Stimulated activated CD4-positive, alpha-beta T cell treated with anti-CD3 and anti-CD28 coated beads, Interleukin-4, amount 100 ng/mL, for 4 hours (primary cell): ENCODE measurements at regions not wholly inside any gene's neighbourhood (a gene's known extent, or its start where the extent isn't known, plus 50 kb on each side); places are given as distances from the start of the nearest gene placed in this dataset.
"Not testable (repeated sequence)": the region's sequence is repeated elsewhere in the genome, so short reads cannot be mapped to it uniquely, and the experiment has no call there.

Experiments used
- DNase-seq, 2 experiments: peaks; one replicate each; pipeline ENCODE4 v3.0.0-alpha.2; 2020

DNA sequence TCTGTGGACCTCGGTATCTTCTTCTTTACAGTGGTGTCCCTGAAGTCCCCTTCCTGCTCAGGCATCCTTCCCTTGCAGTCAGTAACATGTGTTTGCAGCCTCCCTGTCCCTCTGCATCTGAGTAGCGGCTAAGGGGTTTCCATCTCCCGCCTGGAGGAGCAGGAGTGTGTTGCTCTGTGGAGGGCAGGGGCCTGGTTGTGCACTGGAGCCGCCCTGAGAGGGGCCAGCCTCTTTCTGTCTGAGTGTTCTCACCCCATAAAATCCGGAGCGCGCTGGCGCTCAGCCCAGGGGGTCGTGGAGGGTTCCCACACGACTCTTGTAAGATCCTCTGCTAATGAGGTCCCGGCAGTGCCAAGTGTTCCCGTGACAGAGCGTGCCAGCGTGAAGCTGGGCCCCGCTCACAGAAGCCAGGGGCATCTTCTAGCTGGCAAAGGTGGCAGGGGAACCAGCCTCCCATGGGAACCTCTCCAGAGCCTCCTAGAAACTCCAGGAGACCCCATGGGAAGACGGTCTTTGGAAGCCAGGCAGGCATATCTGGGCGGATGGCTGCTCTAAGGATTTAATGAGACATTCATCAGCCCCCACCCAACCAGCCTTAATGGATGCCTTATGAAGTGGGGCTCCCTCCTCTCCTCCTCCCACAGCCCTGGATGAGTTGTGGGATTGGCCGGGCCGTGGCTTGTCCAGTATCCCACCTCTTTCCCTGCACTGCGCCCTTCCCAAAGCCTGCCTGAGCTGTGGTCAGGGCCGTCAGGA is 91.4 kb upstream of the GSE1 start:
- no peak for DNase-seq

GRCh38 chr16:85522308-85522841 is 90.7 kb upstream of the GSE1 start:
- DNase-seq: no peak

DNA sequence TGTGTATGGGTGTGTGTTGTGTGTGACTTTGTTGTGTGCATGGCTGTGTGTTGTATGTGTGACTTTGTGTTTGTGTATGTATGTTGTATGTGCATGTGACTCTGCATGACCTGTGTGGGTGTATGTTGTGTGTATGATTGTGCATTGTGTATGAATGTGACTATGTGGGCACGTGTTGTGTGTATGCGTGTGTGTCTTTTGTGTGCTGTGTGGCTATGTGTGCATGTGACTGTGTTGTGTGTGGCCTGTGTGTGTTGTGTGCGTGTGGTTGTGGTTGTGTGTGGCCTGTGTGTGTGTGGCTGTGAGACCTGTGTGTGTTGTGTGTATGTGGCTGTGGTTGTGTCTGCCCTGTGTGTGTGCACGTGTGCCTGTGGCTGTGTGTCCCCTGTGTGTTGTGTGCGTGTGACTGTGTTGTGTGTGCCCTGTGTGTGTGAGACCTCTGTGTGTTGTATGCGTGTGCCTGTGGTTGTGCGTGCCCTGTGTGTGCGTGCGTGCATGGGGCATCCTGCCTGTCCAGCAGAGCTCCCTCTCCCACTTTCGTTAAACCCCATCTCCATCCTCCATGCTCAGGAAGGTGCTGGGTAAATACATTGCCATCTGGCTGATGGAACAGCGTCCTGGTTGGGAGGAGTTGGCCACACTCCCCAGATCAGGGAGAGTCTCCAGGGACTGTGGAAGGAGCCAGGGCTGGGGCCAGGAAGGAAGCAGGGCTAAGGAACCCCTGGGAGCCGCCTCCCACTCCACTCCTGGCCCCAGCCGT is 90.1 kb upstream of the GSE1 start:
- no peak for DNase-seq

GRCh38 chr16:85523602-85524364 is 89.3 kb upstream of the GSE1 start:
- DNase-seq: no peak

GRCh38 chr16:85524365-85524629 is 88.8 kb upstream of the GSE1 start:
- DNase-seq: no peak

DNA sequence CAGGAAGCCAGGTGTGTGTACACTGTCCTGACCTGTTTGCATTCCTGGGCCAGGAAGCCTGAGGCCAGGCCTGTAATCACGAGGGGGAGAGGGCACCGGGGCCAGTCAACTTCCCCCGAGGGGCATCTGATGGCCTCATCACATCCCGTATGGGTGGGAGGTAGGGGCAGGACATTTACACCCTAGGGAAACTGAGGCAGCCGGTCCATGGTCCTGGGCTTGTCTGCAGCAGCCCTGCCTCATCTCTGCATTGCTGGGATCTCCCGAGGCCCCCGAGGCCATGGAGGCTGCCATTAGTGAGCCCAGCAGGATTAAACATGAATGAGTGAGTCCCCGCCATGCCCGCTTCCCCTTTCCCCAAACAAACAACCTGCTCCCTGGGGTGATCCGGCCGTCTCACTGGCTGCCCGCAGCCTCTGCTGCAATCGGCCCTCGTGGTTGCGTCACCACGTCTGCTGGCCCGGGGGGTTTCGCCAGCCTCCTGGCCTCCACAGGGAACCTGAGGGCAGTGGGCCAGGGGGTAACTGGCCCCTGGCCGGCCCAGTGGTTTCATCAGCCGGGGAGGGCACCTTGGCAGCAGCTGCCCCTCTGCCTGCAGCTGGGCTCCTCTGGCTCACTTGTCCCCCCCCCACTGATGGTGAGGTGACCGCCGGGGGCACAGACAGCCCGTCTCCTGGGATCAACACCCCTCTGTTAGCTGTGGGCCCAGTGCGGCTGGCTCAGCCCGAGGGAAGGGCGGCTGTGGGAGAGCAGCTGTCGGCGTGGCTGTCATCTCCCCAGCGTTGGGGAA is 88.3 kb upstream of the GSE1 start:
- no peak for DNase-seq

DNA sequence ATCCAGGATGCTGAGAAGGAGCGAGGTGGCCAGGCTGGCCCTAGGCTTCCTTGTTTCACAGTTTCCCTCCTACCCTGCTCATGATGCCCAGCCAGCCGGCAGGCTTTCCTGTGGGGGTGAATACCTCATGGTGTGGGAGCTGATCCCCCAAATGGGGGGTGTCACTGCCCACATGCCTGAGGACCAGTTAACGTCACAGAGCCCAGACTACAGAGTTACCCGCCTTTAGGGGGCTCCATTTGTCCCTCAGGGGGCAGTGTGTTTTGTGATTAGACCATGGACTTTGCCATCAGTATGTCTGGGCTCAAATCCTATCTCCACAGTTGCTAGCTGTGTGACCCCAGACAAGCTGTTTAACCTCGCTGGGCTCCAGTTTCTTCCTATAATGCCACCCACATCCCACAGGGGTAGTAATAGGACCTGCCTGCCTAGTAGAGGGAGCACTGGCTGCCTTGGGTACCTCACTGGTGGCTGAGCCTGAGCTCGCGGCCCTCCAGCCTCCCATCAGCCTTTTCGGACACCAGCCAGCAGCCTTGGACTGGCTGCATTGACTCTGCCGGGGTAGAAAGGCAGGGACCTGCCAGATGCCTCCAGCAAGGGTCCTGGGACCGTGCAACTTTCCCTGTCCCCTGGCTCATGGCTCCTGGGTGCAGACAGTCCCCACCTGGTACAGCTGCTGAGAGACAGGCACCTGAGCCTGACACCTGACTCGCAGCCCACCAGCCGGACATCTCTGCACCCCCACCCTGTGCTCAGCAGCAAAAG is 87.5 kb upstream of the GSE1 start:
- DNase-seq: no peak

GRCh38 chr16:85526185-85526974 is 86.7 kb upstream of the GSE1 start:
- no peak for DNase-seq

DNA sequence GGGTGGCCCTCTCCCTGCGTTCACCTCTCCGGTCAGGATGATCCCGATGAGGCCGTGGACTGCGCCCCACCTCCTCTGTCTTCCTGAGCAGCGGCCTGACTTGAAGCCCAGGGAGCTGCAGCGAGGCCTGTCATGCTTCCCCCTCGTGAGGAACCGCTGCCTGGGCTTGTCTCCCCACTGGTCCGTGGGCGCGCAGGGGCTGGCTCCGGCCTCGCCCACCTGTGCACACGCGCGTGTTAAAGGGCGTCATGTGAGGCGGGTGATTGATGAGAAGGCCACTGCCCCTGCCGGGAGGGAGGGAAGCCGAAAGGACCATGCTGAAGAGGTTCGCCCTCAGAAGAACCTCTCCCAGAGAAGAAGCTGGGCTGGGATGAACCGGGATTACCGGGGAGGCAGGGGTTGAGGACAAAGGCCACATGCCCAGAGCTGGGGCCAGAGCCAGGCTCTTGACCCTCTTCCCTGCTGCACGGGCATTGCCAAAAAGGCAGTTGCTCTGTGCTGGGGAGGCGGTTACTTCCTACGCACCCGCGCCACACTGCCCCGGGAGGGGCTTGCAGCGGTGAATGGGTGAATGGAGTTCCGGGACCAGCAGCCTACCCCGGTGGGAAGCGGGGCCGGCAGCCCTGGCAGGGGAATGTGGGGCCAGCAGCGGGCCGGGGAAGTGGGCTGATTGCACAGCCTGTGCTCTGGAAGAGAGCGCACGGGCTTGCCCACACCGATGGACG is 85.9 kb upstream of the GSE1 start:
- no peak for DNase-seq

DNA sequence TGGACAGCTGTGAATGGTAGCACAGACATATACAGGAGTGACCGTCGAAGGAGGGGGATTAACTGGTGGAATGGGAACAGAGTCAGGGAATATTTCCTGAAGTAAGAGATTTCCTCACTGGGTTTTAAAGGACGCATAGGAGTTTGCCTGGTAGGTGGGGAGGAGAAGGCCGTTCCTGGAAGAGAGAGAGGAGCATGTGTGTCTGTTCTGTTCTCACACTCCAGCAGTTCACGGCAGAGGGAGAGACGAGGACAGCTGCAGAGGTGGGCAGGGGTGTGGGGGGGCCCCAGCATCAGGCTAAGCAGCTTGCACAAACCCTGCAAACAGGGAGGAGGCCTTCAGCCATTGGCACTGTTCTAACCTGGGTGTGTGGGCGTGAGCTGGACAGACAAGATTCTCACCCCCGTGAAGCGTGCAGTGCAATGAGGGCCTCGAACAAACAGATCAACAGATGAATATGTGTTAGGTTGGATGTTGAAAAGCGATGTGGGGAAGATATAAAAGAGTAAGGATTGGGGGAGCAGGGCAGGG is 85.3 kb upstream of the GSE1 start:
- no peak for DNase-seq

DNA sequence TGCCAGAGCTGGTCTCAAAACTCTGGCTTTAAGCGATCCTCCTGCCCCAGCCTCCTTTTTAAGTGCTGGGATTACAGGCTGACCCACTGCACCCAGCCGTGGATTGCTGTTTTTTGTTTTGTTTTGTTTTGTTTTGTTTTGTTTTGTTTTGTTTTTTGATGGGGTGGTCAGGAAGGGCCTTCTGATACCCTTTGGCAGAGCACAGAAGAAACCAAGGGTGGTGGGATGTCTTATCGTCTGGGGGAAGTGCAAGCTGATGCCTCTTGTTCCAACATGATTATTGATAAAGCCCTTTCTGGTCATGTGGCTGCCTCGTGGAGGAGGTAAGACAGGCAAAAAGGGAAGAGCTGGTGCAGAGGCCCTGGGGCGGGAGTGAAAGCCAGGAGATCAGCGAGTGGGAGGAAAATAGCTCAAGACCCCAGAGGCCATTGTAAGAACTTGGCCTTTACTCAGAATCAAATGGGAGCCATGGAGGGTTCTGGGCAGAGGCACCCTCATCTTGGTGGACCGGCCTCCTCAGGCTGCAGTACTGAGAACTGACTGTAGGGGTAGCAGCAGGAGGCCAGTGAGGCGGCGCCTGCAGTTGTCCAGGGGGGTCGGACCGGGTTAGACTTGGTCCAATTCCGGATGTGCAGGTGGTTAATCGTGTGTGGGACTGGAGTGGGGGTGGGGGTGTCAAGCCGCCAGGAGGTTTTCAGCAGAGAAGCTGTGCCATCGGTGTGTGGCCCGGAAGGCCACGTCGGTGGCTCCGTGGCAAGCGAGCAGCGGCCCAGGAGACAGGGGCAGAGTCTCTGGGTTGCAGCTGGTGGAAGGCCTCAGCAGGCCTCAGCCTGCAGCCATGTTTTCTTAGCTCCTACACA is 84.4 kb upstream of the GSE1 start:
- DNase-seq: peak in 1 of 2 experiments; percentile 9

DNA sequence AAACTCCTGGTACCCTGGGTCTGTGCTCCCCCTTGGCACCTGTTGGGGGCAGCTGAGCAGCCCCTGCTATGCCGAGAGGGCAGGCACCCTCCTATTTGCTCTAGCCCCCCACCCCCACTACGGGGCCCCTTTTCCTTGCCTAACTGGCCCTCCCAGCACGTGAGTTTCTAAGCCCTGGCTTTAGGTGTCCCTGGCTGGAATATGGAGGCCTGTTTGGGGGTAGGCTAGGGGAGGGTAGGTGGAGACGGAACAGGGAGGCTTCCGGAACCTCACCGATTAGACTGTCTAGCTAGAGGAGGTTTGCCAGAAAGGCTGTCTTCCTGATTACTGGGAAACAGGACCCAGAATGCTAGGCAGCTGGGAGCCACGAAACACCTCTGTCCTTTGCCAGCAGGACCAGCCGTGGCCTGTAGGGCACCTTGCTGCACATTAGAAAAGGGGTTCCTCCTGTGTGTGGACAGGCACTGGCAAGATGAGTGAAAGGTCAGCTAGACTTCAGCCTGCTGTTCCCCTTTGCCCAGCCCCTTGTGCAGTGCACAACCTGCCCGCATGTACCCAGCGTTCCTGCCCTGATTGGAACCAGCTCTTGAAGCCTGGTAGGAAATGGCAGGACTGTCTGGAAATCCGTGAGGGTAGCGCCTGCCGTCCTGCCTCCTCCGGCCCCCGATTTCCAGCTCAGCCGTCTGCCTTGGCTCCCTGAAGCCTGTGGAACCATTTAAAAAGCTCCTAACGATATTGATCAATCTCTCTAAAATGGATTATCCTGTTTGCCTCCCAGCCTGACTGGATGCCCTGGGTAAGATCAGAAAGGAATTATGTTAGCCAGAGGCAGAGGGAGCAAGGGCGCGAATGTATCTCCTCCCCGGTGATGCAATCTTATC is 83.4 kb upstream of the GSE1 start:
- DNase-seq: no peak

GRCh38 chr16:85530370-85530739 is 82.8 kb upstream of the GSE1 start:
- no peak for DNase-seq

DNA sequence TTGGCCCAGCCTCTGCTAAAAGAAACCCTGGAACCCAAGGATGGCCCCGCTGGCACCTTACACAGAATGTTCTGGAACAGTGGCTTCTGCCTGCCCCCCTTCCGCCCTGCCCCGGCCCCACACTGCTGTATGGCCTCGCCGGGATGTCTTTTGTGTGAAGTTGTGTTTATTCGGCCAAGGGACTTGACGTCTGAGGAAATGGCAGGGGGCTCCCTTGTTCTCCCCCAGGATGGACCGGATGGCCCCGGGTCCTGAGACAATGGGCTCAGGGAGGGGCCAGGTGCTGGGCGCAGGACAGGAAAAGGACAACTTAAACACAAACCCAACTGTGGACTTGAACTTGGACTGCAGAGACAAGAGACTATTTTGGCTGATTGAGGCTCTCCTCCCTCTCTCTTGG is 81.6 kb upstream of the GSE1 start:
- no peak for DNase-seq

GRCh38 chr16:85532147-85532546 is 81.0 kb upstream of the GSE1 start:
- DNase-seq: no peak

- not testable (repeated sequence) for DNase-seq
These were observed 79.5 kb upstream of the GSE1 start for GRCh38 chr16:85533593-85533992.

DNA sequence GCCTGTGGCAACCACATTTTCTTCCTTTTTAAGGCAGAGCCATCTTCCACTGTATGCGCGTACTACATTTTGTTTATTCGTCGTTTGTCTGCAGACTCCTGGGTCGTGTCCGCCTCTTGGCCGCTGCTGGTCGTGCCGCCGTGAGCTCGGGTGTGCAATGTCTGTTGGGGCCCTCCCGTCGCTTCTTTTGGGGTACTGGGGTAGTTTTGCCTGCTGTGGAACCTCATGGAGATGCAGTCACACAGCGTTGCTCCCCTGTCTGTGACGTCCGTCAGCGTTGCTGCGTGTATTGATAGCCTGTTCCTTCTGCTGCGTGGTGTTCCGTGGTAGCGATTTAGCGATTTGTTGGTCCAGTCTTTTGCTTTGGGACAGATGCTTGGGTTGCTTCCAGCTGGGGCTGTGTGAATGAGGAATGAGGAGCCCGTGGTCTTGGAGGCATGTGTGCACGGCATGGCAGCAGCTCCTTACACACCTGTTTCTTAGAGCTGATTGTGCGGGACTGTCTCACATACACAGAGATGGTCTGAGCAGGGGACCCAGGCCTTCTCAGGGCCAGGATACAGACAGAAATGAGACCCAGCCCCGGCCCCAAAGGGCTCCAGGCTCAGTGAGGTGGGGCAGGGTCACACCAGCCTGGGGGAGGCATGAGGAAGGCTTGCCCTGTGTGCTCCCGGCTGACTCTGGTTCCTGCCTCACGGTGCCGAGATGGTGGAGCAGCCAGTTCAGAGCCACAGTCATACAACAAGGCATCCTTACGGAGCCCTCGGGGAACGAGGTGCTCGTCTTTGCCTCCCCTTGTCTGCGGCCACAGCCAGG is 78.4 kb upstream of the GSE1 start:
- no peak for DNase-seq
